GM18868 (cell line): ENCODE measurements at regions not wholly inside any gene's neighbourhood (a gene's known extent, or its start where the extent isn't known, plus 50 kb on each side); places are given as distances from the start of the nearest gene placed in this dataset.

Experiments
- ATAC-seq: cut with Tn5 transposase; IDR thresholded peaks from one replicate; pipeline ENCODE4 v1.9.1; 2021; ENCODE audit warnings: mild to moderate bottlenecking, moderate library complexity; ENCODE audit not compliant: unreplicated experiment

DNA sequence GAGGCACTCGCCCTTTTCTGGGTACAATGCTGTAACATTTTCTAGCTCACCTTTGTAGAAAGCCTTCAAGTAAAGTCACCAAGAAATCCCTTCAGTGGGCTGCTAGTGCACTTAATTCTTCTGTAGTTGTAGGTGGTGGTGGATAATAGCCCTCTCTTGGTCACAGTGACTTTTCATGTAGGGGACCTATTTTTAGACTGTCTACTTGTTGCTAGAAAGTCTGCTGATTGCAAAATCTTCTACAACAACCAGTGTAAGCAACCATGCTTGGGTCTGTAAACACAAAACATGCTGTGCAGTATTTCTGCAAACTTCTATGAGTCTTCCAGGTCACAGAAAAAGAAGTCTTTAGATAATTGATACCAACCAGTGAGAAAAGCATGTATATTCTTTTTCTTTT is 55.6 kb downstream of the PBDC1 start:
- ATAC-seq, result no peak

DNA sequence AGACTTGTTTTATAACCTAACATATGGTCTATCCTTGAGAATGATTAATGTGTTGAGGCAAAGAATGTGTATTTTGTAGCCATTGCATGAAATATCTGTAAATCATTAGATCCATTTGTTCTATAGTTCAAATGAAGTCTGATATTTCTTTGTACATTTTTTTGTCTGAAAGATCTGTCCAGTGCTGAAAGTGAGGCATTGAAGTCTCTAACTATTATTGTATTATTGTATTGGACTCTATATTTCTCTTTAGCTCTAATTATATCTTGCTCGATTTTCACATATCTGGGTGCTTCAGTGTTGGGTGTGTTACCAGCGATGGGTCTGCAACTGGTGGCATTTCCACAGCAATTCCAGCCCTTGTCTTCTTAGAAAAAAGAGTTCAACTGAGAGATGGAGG is 76.0 kb downstream of the PBDC1 start:
- no peak for ATAC-seq

DNA sequence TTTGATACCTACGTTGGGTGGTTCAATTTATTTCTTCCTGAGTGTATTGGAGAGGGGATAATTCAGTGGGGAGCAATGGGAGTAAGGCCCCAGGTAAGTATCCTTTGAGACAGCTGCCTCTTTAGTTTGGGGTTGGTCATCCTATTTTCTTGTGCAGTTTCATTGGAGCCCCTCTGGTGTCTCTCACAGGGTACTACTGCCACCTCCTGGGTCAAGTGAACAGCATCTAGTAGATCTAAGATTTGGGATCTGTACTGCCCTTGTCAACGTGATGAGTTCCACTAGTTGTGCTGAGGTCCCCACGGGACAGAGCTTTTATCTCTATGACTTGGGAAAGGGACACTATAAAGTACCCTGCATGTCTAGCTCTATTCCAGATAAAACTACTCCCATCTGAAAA is 80.6 kb downstream of the PBDC1 start:
- ATAC-seq, result peak; percentile 99

DNA sequence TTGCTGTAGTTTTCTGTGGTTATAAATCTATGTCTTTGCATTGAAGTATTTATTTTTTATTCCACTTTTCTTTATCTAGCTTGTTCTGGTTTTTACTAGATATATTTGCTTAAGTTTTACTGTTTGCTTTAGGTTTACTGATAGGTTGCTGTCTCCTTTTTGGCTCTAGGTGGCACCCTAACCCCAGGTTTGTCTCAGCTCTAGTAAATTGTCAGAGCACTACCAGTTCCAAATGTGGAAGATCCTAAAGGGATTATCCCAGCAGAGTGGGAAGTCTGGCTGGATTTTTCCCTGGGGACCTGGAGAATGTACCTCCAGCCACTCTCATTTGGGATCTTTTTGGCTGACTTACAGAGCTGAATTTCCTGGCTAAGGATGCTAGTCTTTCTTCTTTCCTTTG is 106.1 kb downstream of the PBDC1 start:
- peak; percentile 82 for ATAC-seq
